ENCODE measurements at regions not wholly inside any gene's neighbourhood (a gene's known extent, or its start where the extent isn't known, plus 50 kb on each side); places are given as distances from the start of the nearest gene placed in this dataset.

- no peak for TF ChIP-seq POLR2A (IDR thresholded peaks at IDR 0.05)
- TF ChIP-seq CTCF (IDR thresholded peaks at IDR 0.05) = no peak
Measured at GRCh38 chr3:152683521-152683999, 151.4 kb upstream of the P2RY1 start.

All from thyroid gland (tissue), 4 donors.